ENCODE measurements at regions not wholly inside any gene's neighbourhood (a gene's known extent, or its start where the extent isn't known, plus 50 kb on each side); places are given as distances from the start of the nearest gene placed in this dataset.

- no peak for TF ChIP-seq POLR2A (IDR thresholded peaks at IDR 0.05; ENCODE audit: low read depth, low read length)
- no peak for TF ChIP-seq MAX (IDR thresholded peaks at IDR 0.05; ENCODE audit: insufficient read depth, insufficient read length)
- no peak for TF ChIP-seq FOS (IDR thresholded peaks at IDR 0.05; ENCODE audit: borderline replicate concordance, insufficient read depth, low read length)
- TF ChIP-seq JUN (IDR thresholded peaks at IDR 0.05; ENCODE audit: borderline replicate concordance, insufficient read depth, insufficient read length, low read depth): no peak
- TF ChIP-seq, protein P1, sequence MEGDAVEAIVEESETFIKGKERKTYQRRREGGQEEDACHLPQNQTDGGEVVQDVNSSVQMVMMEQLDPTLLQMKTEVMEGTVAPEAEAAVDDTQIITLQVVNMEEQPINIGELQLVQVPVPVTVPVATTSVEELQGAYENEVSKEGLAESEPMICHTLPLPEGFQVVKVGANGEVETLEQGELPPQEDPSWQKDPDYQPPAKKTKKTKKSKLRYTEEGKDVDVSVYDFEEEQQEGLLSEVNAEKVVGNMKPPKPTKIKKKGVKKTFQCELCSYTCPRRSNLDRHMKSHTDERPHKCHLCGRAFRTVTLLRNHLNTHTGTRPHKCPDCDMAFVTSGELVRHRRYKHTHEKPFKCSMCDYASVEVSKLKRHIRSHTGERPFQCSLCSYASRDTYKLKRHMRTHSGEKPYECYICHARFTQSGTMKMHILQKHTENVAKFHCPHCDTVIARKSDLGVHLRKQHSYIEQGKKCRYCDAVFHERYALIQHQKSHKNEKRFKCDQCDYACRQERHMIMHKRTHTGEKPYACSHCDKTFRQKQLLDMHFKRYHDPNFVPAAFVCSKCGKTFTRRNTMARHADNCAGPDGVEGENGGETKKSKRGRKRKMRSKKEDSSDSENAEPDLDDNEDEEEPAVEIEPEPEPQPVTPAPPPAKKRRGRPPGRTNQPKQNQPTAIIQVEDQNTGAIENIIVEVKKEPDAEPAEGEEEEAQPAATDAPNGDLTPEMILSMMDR (IDR thresholded peaks at IDR 0.05; ENCODE audit: extremely low read depth in 1 of 2, insufficient read depth in 1 of 2, low read depth in 1 of 2, low read length in 2 of 2): no peak
- no peak for TF ChIP-seq MYC (IDR thresholded peaks at IDR 0.05; ENCODE audit: low read depth, low read length)
- TF ChIP-seq POLR2AphosphoS5 (IDR thresholded peaks at IDR 0.05; ENCODE audit: insufficient read depth, low read depth, low read length): no peak
- TF ChIP-seq GATA2 (IDR thresholded peaks at IDR 0.05; ENCODE audit: insufficient read depth, insufficient read length, low read depth, low read length): no peak
- no peak for TF ChIP-seq EZH2 (IDR thresholded peaks at IDR 0.05; ENCODE audit: borderline replicate concordance, low read depth, low read length, severe bottlenecking)
- no peaks in the 10 kb centered on the region for H3K36me3 ChIP-seq (ENCODE audit: control insufficient read depth in 2 of 2, extremely low read depth in 1 of 2, insufficient read depth in 2 of 2, low read length in 2 of 2)
- POLR2A ChIA-PET: no interaction called here
- no peaks in the 10 kb centered on the region for H3K9me3 ChIP-seq (replicated peaks; ENCODE audit: control insufficient read depth, insufficient read depth, low read length)
- CTCF ChIA-PET: no interaction called here
- no peak overlapping the region for H2AFZ ChIP-seq (ENCODE audit: low read depth, low read length)
- BruUV-seq (replicated peaks): no TSS peak
- no peak overlapping the region for H3K9ac ChIP-seq (replicated peaks; ENCODE audit: extremely low read depth, insufficient read depth, low read length)
- no peaks in the 10 kb centered on the region for H3K79me2 ChIP-seq (ENCODE audit: control insufficient read depth, insufficient read depth, low read length)
- no peak overlapping the region for H3K4me2 ChIP-seq (ENCODE audit: insufficient read depth, low read length)
- dilution Hi-C loops (cut with MboI; ENCODE audit: extremely low pct_ligation_motif_present, low sequenced_read_pairs): no loop called here
- H3K4me1 ChIP-seq (ENCODE audit: control insufficient read depth, extremely low read depth, insufficient read depth, low read length): no peaks in the 10 kb centered on the region
- no peak overlapping the region for H3K4me3 ChIP-seq (replicated peaks in 1 of 3; ENCODE audit: insufficient read depth in 1 of 3, low read depth in 1 of 3, low read length in 3 of 3)
- H3K9me1 ChIP-seq (replicated peaks; ENCODE audit: control insufficient read depth, extremely low read depth, insufficient read depth, low read length): no peaks in the 10 kb centered on the region
- no peak for FAIRE-seq
- no peak overlapping the region for H3K27ac ChIP-seq (ENCODE audit: insufficient read depth, low read depth, low read length)
- intact Hi-C loops (cut with micrococcal nuclease): no loop called here
- H3K27me3 ChIP-seq (ENCODE audit: control insufficient read depth in 2 of 2, insufficient read depth in 2 of 2, low read length in 2 of 2): no peaks in the 10 kb centered on the region
- H4K20me1 ChIP-seq (replicated peaks; ENCODE audit: control insufficient read depth, extremely low read depth, insufficient read depth, low read length): no peaks in the 10 kb centered on the region
- DNase-seq (ENCODE audit: low read depth, low spot score): no peak
These were observed 60.8 kb upstream of the IRX4 start for GRCh38 chr5:1943481-1943880.

Data from endothelial cell of umbilical vein (primary cell).